NCI-H1417 (cell line): ENCODE measurements at regions not wholly inside any gene's neighbourhood (a gene's known extent, or its start where the extent isn't known, plus 50 kb on each side); places are given as distances from the start of the nearest gene placed in this dataset.
"Not testable (repeated sequence)": the region's sequence is repeated elsewhere in the genome, so short reads cannot be mapped to it uniquely, and the experiment has no call there.

Experiments used
- DNase-seq, 3 experiments: peaks; one replicate each; lab custom pipeline; 2025; lab: John Stamatoyannopoulos, UW

DNA sequence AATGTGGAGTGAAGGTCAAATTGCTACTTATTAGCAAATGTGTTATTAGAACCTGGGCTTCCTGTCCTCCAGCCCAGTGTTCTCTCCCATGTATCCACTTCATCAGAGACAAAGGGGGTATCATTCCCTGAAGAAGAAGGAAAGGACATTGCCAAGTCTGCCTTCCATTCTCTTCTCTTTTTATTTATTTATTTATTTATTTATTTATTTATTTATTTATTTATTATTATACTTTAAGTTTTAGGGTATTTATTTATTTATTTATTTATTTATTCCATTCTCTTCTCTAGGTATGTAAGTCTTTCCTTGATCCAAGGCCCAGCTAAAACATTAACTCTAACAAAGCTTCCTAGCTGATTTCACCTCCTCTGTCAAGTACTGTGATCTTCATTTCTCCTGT lies 277.8 kb upstream of the DNAJC19 start:
- no peak for DNase-seq

GRCh38 chr3:181265750-181266333 lies 276.3 kb upstream of the DNAJC19 start:
- DNase-seq = peak in 2 of 3 experiments; percentile 7 to 44

GRCh38 chr3:181264486-181264885 lies 274.9 kb upstream of the DNAJC19 start:
- DNase-seq = no peak

DNA sequence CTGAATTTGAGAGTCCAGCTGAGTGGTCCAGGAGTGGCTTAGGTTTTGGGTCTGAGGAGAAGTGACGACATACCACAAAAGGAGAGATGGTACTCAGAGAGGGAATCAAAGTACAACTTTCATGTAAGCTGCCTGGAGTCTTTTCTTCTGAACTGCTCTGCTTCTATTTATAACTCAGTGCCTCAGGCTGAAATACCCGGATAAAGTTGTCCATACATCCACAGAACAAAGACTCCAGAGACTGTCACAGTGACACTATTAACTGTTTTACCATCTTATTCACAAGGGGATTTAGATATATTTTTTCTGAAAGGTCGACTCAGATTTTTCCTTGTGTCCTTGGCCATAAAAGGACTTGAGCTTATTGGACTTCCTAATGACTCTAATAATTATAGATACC lies 264.3 kb upstream of the DNAJC19 start:
- peak in 2 of 3 experiments; percentile 43 to 71 for DNase-seq

DNA sequence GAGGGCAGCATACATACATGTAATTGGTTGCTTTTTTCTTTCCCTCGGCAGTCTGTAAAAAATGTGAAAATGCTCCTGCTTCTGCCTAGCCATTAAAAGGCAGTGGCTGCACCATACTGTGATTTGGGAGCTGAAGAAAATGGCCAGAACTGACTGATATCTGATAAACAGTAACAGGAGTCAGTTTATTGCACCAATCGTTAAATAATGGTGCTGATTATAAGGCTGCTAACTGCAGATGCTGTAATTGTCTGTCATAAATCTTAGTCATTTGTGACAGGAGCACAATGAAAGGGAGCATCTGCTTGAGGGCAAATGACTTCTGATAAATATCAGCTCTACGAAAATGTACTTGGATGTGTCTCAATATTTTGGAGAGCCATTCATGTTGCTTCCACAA lies 263.1 kb upstream of the DNAJC19 start:
- peak; percentile 6 to 99 (median 86) for DNase-seq

DNA sequence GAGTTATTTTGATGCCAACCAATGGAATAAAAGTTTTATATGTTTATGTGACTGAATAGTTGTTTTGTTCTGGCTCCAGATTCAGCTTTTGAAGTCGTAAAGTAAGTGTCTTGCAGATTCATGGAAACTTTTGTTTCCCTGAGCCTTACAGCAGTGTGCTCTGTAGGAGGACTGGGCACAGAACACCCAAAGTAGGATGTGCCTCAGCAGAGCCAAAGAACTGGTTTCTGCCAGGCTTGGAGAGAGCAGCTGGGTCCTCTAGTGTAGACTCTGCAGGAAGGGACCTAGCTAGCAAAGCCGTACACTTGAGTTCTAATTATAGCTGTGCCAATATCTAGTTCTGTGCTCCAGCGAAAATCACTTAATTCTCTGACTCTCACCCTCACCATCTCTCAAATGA lies 261.2 kb upstream of the DNAJC19 start:
- DNase-seq = peak in 2 of 3 experiments; percentile 28 to 67

DNA sequence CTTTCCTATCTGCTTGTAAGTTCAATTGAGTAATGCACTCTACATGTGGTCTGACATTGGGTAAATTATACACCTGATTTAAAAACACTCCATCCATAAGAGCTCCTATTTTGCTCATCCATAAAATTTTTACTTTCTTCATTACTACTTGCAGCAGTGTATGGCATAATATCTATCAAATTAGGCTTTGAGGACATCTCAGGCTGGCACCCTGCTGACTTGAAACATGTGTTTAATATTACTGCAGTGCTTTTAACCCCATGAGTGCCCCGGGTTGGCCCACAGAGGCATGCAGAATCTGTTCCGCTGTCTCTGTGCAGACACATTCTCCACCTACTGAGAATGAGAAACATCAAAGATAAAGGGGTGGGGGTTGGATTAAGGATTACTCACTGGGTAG lies 249.9 kb upstream of the DNAJC19 start:
- DNase-seq = peak; percentile 43 to 97 (median 84)

GRCh38 chr3:181230258-181230657 lies 240.7 kb upstream of the DNAJC19 start:
- DNase-seq = no peak

DNA sequence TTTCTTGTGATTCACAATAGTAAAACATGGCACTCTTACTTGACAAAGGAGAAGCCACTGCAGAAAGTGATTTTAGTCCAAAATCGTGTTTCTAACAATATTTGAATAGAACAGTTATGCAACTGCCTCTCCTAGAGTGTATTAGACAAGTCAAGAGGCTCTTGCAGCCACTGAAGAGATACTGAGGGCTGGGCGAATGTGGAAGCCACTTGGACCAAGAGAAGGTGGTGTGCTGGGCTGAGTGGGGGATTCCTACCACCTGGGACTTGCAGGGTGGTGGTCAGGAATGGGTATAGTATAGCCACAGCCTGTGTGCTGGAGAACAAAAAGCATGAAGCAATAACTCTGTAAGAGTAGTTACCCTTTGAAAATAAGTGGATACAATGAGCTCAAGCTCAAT lies 223.8 kb upstream of the DNAJC19 start:
- DNase-seq = no peak

DNA sequence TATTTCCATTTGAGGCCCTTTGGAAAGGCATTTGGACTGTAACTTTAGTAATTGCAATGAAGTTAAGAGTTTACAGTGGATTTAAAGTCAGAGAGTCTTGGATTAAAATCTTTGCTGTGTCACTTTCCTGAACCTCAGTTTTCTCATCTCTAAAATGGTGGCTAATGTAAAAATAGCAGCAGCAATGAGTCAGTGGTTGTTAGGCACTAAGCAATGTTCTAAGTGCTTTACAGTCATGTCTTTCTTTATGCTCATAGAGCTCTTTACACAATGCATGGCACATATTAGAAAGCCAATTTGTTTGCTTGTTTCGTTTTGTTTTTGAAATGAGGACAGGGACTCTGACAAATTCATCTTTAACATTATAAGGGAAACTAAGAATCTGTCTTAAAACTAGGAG lies 222.7 kb upstream of the DNAJC19 start:
- DNase-seq = no peak

DNA sequence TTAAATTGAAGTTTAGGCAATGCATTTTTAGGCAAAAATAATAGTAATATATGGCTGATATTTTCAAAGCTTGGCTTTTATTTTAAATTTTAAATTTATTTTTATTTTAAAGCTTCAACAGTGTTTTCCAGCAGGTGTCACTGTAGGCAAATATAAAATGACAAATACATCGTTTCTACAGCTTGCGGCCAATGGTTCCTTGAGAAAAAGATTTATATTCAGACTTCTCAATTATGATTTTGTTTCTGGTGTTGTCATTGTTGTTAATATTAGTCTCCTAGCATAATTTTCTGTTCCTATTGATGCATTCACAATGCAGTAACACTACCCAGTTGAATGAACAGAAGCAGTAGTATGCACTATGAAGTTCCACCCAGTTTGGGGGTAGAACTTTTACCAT lies 220.7 kb upstream of the DNAJC19 start:
- DNase-seq = peak; percentile 8 to 84 (median 28)

- no peak for DNase-seq
These were observed 200.0 kb upstream of the DNAJC19 start for GRCh38 chr3:181189556-181189955.

- DNase-seq = no peak
These were observed 194.2 kb upstream of the DNAJC19 start for GRCh38 chr3:181183764-181184163.

DNA sequence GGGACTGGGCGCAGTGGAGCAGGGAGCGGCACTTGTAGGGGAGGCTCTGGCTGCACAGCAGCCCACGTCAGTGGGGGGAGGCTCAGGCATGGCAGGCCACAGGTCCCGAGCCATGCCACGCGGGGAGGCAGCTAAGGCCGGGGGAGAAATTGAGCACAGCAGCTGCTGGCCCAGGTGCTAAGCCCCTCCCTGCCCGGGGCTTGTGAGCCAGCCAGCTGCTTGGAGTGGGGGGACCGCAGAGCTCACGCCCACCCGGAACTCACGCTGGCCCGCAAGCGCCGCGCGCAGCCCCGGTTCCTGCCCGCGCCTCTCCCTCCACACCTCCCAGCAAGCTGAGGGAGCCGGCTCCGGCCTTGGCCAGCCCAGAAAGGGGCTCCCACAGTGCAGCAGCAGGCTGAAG lies 193.5 kb upstream of the DNAJC19 start:
- not testable (repeated sequence) for DNase-seq

DNA sequence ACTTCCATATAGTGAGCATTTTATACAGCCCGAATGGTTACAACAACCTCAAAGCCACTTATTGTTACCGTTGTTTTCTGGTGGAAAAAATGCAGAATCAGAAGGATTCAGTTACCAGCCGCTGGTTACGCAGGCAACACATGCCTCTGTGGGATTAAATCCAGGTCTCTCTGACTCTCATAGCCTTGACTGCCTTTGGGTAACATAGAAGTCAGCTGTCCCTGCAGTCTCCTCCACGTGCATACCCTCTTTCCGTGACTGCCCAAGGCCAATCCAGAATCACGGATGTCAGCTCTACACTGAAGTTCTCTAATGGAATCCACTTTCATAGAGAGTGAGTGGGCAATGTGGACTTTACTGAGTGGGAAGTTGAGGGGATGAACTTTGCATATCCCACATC lies 189.5 kb upstream of the DNAJC19 start:
- DNase-seq = no peak

DNA sequence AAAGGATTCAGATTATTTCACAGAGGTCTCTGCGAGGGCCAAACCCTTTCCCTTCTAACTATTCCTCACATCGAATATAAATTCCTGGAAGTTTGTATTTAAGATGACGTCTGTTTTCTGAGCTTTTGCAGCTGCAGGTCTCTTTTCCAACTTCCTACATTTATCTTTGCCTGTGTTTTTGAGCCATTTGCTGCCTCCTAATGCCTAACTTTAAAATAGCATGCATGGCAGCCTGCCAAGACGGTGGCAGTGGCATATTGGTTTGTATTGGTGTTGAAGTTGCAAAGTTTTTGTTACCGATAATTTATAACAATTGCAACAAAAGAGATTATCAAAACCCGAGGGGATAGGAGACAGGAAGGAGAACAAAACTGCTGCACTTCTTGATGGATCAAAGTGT lies 187.1 kb upstream of the DNAJC19 start:
- peak; percentile 62 to 88 (median 63) for DNase-seq

GRCh38 chr3:181174676-181175233 lies 185.2 kb upstream of the DNAJC19 start:
- DNase-seq = no peak

DNA sequence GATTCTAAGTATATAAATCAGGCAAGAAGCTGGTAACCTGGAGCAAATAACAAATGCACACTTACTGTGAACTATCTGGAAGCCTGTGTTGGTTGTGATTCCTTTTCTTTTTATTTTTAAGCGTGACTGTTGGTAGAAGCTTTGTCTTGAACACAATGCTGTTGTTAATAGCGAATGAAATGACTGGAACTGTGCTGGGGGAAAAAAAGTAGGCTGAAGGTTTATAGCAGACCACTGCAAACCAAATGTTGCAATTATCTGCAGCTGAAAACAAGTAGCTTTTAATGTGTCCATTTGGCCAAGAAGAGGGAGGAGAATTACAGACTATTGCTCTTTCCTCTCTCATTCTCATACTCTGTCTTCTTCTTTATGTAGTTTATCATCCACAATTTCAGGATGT lies 184.5 kb upstream of the DNAJC19 start:
- no peak for DNase-seq

GRCh38 chr3:181173227-181173626 lies 183.7 kb upstream of the DNAJC19 start:
- DNase-seq = no peak

GRCh38 chr3:181134873-181135272 lies 145.3 kb upstream of the DNAJC19 start:
- DNase-seq = no peak

DNA sequence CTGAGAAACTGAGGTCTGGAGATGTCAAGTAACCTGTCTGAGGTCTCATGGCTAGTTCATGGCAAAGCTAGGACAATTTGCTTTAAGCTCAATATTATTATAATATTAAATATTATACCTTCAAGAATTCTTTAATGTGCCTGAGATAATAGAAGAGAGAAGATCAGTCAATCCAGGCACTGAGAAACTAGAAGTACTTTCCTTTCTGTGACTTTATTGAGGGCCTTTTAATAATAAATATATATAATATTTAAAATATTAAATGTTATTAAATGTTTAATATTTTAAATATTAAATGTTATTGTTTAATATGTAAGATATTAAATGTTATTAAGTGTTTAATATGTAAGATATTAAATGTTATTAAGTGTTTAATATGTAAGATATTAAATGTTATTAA lies 144.3 kb upstream of the DNAJC19 start:
- DNase-seq = no peak

- DNase-seq = peak in 2 of 3 experiments; percentile 31 to 79
These were observed 116.1 kb upstream of the DNAJC19 start for GRCh38 chr3:181105646-181106045.

- DNase-seq = peak; percentile 37 to 70 (median 42)
These were observed 114.1 kb upstream of the DNAJC19 start for GRCh38 chr3:181103605-181104004.

- no peak for DNase-seq
These were observed 96.5 kb upstream of the DNAJC19 start for GRCh38 chr3:181086011-181086410.
